Neutrophil (primary cell): ENCODE measurements at regions not wholly inside any gene's neighbourhood (a gene's known extent, or its start where the extent isn't known, plus 50 kb on each side); places are given as distances from the start of the nearest gene placed in this dataset.

ENCODE experiments used
- H3K27ac ChIP-seq: fragments of 200-600 bp; sonication (generic); 2 replicates; pipeline ENCODE4 v1.5.1; 2016; ENCODE audit warnings: mild to moderate bottlenecking, moderate library complexity
- H3K27me3 ChIP-seq: fragments of 200-600 bp; sonication (generic); 2 replicates; pipeline ENCODE4 v1.6.0; 2016; ENCODE audit warnings: mild to moderate bottlenecking
- H3K36me3 ChIP-seq: fragments of 200-600 bp; sonication (generic); 2 replicates; pipeline ENCODE4 v1.5.1; 2017
- H3K4me1 ChIP-seq, 2 experiments: fragments of 200-600 bp in 1 of 2; sonication (generic) in 1 of 2; 1 replicate in 1 of 2; 2 replicates in 1 of 2; pipeline versions ENCODE4 v1.5.1 to v1.6.1; 2013 to 2016; ENCODE audit warnings: low read depth in 1 of 2, low read length in 1 of 2, mild to moderate bottlenecking in 1 of 2, moderate library complexity in 1 of 2; ENCODE audit not compliant: control insufficient read depth in 1 of 2, insufficient read depth in 1 of 2
- H3K4me3 ChIP-seq, 2 experiments: fragments of 200-600 bp in 1 of 2; sonication (generic) in 1 of 2; 1 replicate in 1 of 2; 2 replicates in 1 of 2; pipeline ENCODE4 v1.5.1; 2013 to 2016; ENCODE audit warnings: low read depth in 1 of 2, low read length in 1 of 2, mild to moderate bottlenecking in 1 of 2, moderate library complexity in 1 of 2
- H3K9me3 ChIP-seq: fragments of 200-600 bp; sonication (generic); 2 replicates; pipeline ENCODE4 v1.5.1; 2016
- TF ChIP-seq, protein P1 (sequence below): fragments of 200-600 bp; sonication (generic); IDR thresholded peaks from 2 replicates; pipeline ENCODE4 v1.5.1; 2016; ENCODE audit warnings: antibody characterized with exemption

DNA sequence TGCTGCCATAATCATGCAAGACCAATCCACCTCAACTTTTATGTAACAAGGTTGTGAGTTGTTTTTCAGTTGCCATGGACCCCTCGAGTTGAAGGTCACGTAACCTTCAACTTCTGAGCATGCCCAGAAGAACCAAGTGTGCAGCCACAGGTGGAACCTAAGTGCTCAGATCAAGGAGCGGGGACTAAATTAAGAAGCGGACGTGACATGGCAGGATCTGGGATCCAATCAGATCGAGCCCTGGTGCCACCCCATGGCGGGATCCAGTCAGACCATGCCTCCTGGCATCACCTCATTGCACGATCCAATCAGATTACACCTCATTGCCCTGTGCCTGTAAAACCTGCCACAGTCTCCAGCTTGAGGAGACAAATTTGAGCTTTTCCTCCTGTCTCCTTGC lies 204.5 kb upstream of the CDH5 start:
- Histone ChIP-seq H3K36me3 (no peaks in the 10 kb centered on the region), H3K4me1 (peaks cover 13% of the 10 kb centered on the region in 2 experiments), H3K9me3 (no peaks in the 10 kb centered on the region), H3K4me3 (no peak overlapping the region), H3K27ac (no peak overlapping the region), H3K27me3 (no peaks in the 10 kb centered on the region)
- TF ChIP-seq, protein P1, sequence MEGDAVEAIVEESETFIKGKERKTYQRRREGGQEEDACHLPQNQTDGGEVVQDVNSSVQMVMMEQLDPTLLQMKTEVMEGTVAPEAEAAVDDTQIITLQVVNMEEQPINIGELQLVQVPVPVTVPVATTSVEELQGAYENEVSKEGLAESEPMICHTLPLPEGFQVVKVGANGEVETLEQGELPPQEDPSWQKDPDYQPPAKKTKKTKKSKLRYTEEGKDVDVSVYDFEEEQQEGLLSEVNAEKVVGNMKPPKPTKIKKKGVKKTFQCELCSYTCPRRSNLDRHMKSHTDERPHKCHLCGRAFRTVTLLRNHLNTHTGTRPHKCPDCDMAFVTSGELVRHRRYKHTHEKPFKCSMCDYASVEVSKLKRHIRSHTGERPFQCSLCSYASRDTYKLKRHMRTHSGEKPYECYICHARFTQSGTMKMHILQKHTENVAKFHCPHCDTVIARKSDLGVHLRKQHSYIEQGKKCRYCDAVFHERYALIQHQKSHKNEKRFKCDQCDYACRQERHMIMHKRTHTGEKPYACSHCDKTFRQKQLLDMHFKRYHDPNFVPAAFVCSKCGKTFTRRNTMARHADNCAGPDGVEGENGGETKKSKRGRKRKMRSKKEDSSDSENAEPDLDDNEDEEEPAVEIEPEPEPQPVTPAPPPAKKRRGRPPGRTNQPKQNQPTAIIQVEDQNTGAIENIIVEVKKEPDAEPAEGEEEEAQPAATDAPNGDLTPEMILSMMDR: no peak

GRCh38 chr16:66161269-66161668 lies 205.2 kb upstream of the CDH5 start:
- H3K27ac ChIP-seq: no peak overlapping the region
- no peaks in the 10 kb centered on the region for H3K9me3 ChIP-seq
- H3K27me3 ChIP-seq: no peaks in the 10 kb centered on the region
- TF ChIP-seq, protein P1: no peak
- peaks cover 6 to 7% of the 10 kb centered on the region in 2 experiments for H3K4me1 ChIP-seq
- H3K4me3 ChIP-seq: no peak overlapping the region
- no peaks in the 10 kb centered on the region for H3K36me3 ChIP-seq

GRCh38 chr16:66159987-66160386 lies 206.5 kb upstream of the CDH5 start:
- Histone ChIP-seq H3K27ac (no peak overlapping the region), H3K4me3 (no peak overlapping the region), H3K9me3 (no peaks in the 10 kb centered on the region), H3K4me1 (no peaks in the 10 kb centered on the region), H3K27me3 (no peaks in the 10 kb centered on the region), H3K36me3 (no peaks in the 10 kb centered on the region)
- TF ChIP-seq, protein P1: no peak

DNA sequence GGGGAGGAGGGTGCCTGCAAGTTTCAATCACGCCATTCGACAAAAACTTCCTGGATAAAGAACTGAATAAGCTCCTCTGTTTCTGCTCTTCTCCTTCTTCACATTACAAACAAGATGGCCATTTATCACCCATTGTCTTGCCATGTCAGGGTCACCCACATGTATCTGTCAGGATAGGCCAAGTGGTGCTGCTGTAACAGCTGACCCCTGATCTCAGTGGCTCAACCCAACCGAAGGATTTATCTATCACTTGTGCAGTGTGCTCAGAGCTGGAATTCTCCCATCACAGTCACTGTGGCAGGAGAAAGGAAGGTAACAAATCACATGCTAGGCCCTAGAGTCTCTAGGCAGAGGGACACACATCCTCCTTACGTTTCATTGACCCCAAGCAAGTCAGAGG lies 210.0 kb upstream of the CDH5 start:
- Histone ChIP-seq H3K36me3 (no peaks in the 10 kb centered on the region), H3K27ac (no peak overlapping the region), H3K4me3 (no peak overlapping the region), H3K27me3 (no peaks in the 10 kb centered on the region), H3K9me3 (no peaks in the 10 kb centered on the region), H3K4me1 (peaks cover 1 to 3% of the 10 kb centered on the region in 2 experiments)
- TF ChIP-seq, protein P1: no peak

- TF ChIP-seq, protein P1: no peak
- Histone ChIP-seq H3K36me3 (no peaks in the 10 kb centered on the region), H3K4me3 (no peak overlapping the region), H3K27ac (no peak overlapping the region), H3K4me1 (peaks cover 7 to 9% of the 10 kb centered on the region in 2 experiments), H3K27me3 (no peaks in the 10 kb centered on the region), H3K9me3 (no peaks in the 10 kb centered on the region)
These were observed 210.6 kb upstream of the CDH5 start for GRCh38 chr16:66155933-66156332.

DNA sequence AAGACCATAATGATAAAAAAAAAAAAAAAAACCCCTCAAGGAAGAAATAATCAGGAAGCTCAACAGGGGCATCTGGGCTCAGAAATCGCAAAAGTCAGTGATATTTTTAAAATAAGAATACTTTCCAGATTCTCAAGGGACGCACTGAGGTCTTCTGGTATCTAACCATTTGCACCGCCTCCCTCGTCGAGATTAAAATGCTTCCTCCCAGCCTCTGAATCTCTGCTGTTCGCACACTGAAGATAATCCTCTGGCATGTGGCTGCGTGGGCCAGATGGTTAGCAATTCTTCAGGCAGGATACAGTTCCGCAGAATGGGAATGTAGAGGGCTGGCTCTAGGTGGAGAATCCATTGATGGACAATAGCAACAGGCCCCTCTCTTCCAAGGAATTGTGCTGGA lies 211.7 kb upstream of the CDH5 start:
- Histone ChIP-seq H3K36me3 (no peaks in the 10 kb centered on the region), H3K9me3 (no peaks in the 10 kb centered on the region), H3K4me1 (peaks cover 18 to 20% of the 10 kb centered on the region in 2 experiments), H3K4me3 (no peak overlapping the region), H3K27ac (no peak overlapping the region), H3K27me3 (no peaks in the 10 kb centered on the region)
- TF ChIP-seq, protein P1: no peak
